Esophagus squamous epithelium (tissue), 5 donors: ENCODE measurements at regions not wholly inside any gene's neighbourhood (a gene's known extent, or its start where the extent isn't known, plus 50 kb on each side); places are given as distances from the start of the nearest gene placed in this dataset.

ENCODE experiments used
- DNase-seq: peaks from one replicate; lab custom pipeline; 2025; lab: John Stamatoyannopoulos, UW
- H3K27ac ChIP-seq, 4 donors: fragments of 200-600 bp; sonication (generic); one replicate each; pipeline ENCODE4 v1.5.1; 2016 to 2019; ENCODE audit warnings: mild to moderate bottlenecking in 1 of 4
- H3K27me3 ChIP-seq, 4 donors: fragments of 200-600 bp; sonication (generic); 1 replicate in 3 of 4; 2 replicates in 1 of 4; pipeline versions ENCODE4 v1.5.1 to v1.6.0; 2017 to 2021; ENCODE audit warnings: antibody characterized with exemption in 1 of 4
- H3K36me3 ChIP-seq, 3 donors: fragments of 200-600 bp; sonication (generic); one replicate each; pipeline ENCODE4 v1.5.1; 2016 to 2019
- H3K4me1 ChIP-seq, 3 donors: fragments of 200-600 bp; sonication (generic); one replicate each; pipeline ENCODE4 v1.5.1; 2017 to 2019
- H3K4me3 ChIP-seq, 4 donors: fragments of 200-600 bp; sonication (generic); 1 replicate in 3 of 4; 2 replicates in 1 of 4; pipeline ENCODE4 v1.5.1; 2016 to 2019; ENCODE audit warnings: mild to moderate bottlenecking in 2 of 4, moderate library complexity in 1 of 4
- H3K9me3 ChIP-seq, 3 donors: fragments of 200-600 bp; sonication (generic); one replicate each; pipeline ENCODE4 v1.5.1; 2016 to 2019
- POLR2A ChIP-seq, 4 donors: fragments of 450-650 bp; IDR thresholded peaks; one replicate each; pipeline ENCODE4 v1.6.1; 2017; ENCODE audit warnings: antibody characterized with exemption in 4 of 4, mild to moderate bottlenecking in 4 of 4, moderate library complexity in 3 of 4
- WGBS, 2 donors: methylation state at CpG; one replicate each; pipeline ENCODE4 v1.1.5; 2018; 5-methylcytosine and 5-hydroxymethylcytosine counted together
- intact Hi-C: fragments of 100-400 bp; cut with DNase I; formaldehyde crosslinking; loops from one replicate; pipeline ENCODE4 v1.15.0; 2022
- TF ChIP-seq, protein P1 (sequence below), 6 experiments: fragments of 450-650 bp in 4 of 6; fragments of 200-600 bp in 2 of 6; sonication (generic) in 2 of 6; IDR thresholded peaks; one replicate each; pipeline ENCODE4 v1.5.1; 2016 to 2019; ENCODE audit warnings: antibody characterized with exemption in 6 of 6, mild to moderate bottlenecking in 4 of 6, moderate library complexity in 4 of 6
- donor health status: DM: yes; HTN: yes; CAD: no.

DNA sequence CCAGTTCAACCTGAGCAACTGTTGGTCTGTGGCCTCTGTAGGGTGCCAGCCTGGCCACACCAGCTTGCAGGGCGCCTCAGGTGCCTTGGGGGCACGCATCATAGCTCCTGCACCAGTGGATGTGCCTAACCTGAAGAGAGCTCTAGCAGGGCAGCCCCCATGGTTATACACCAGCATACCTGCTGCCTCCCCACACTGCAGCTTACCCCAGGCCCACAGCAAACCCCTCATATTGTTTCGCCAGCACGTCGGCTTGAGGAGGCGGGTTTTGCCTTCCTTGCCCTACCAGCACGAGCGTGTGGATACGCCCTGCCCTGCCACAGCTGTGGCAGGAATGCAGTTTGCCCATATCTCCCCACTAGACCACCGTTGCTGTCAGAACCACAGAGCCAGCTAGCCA, 435.9 kb downstream of the SLCO4C1 start:
- no peak for TF ChIP-seq POLR2A (IDR thresholded peaks at IDR 0.05)
- TF ChIP-seq, protein P1, sequence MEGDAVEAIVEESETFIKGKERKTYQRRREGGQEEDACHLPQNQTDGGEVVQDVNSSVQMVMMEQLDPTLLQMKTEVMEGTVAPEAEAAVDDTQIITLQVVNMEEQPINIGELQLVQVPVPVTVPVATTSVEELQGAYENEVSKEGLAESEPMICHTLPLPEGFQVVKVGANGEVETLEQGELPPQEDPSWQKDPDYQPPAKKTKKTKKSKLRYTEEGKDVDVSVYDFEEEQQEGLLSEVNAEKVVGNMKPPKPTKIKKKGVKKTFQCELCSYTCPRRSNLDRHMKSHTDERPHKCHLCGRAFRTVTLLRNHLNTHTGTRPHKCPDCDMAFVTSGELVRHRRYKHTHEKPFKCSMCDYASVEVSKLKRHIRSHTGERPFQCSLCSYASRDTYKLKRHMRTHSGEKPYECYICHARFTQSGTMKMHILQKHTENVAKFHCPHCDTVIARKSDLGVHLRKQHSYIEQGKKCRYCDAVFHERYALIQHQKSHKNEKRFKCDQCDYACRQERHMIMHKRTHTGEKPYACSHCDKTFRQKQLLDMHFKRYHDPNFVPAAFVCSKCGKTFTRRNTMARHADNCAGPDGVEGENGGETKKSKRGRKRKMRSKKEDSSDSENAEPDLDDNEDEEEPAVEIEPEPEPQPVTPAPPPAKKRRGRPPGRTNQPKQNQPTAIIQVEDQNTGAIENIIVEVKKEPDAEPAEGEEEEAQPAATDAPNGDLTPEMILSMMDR (IDR thresholded peaks at IDR 0.05), result no peak
- intact Hi-C loops, result no loop called here
- Histone ChIP-seq H3K36me3 (no peaks in the 10 kb centered on the region), H3K4me1 (no peaks in the 10 kb centered on the region), H3K27me3 (no peaks in the 10 kb centered on the region), H3K27ac (no peak overlapping the region), H3K4me3 (no peak overlapping the region), H3K9me3 (peaks cover 0 to 13% (median 0%) of the 10 kb centered on the region in 3 donors)
- 80 to 98% methylated on average over 4 to 7 of the region's 10 CpGs for WGBS, 2 donors
- DNase-seq, result no peak

DNA sequence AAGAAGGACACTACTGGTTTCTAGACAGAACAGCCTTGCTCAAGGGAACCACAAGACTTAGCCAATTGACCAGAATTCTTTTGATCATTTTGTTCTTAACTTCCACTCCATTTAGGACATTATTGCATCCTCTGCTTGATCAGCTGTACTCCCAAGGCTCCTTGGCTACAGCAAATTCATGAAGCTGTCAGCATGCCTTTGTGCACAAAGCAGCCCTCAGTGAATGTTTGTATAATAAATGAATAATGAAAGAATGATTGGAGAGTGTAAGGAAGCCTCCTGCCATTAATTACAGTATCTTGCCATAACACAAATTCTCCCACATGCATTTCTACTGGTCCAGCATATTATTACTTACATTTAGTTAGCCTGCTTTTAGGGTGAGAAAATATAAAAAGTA, 449.6 kb downstream of the SLCO4C1 start:
- Histone ChIP-seq H3K4me3 (no peak overlapping the region), H3K4me1 (no peaks in the 10 kb centered on the region), H3K27me3 (no peaks in the 10 kb centered on the region), H3K36me3 (no peaks in the 10 kb centered on the region), H3K27ac (no peak overlapping the region), H3K9me3 (no peaks in the 10 kb centered on the region)
- DNase-seq, result no peak
- intact Hi-C loops, result no loop called here
- TF ChIP-seq POLR2A (IDR thresholded peaks at IDR 0.05), result no peak
- TF ChIP-seq, protein P1 (IDR thresholded peaks at IDR 0.05), result no peak

DNA sequence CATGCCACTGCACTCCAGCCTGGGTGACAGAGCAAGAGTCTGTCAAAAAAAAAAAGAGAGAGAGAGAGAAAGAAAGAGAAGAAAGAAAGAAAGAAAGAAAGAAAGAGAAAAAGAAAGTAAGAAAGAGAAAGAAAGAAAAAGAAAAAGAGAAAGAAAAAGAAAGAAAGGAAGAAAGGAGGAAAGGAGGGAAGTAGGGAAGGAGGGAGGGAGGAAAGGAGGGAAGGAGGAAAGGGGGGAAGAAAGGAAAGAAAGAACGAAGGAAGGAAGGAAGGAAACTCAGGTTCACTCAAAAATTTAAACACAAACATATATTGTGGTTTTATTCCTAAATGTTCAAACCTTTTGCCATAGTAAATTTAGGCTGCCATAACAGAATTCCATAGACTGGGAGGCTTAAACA, 453.0 kb downstream of the SLCO4C1 start:
- TF ChIP-seq POLR2A (IDR thresholded peaks at IDR 0.05), result no peak
- TF ChIP-seq, protein P1 (IDR thresholded peaks at IDR 0.05), result no peak
- intact Hi-C loops, result no loop called here
- 44 to 59% methylated on average over 1 of the region's 1 CpG for WGBS, 2 donors
- Histone ChIP-seq H3K27me3 (no peaks in the 10 kb centered on the region), H3K4me3 (no peak overlapping the region), H3K27ac (no peak overlapping the region), H3K36me3 (no peaks in the 10 kb centered on the region), H3K4me1 (no peaks in the 10 kb centered on the region), H3K9me3 (no peaks in the 10 kb centered on the region)
- no peak for DNase-seq

DNA sequence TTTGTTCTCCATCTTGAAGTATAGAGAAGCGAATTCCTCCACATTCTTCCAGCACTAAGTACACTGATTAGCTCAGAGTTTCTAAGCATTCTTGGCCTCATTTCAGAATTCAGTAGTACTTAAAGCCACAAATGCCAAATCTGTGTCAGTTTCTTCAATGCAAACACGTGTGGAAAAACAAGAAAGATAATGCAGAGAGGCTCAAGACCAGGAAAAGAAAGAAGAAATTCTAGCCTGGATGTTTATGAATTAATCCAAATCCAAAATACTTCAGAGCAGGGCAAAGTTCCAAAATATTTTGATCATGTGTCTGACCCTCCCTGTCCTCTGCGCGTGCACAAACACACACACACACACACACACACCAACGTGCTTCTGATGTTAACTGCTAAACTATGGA, 457.6 kb downstream of the SLCO4C1 start:
- 24 to 27% methylated on average over 5 of the region's 5 CpGs for WGBS, 2 donors

DNA sequence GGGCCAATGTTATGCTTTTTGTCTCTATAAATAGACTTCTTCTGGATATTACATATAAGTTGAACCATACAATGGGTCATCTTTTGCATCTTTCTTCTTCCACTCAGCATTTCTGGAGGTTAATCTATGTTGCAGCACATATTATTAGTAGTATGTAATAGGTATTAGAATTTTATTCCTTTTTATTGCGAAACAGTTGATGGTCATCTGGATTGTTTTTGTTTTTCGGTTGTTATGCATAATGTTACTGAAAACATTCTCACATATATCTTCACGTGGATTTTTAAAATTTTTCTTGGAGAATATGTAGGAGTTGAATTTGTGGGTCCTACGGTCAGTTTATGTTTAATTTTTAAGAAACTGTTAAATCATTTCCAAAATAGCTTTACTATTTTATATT, 466.8 kb downstream of the SLCO4C1 start:
- DNase-seq, result no peak
- WGBS, 2 donors, result 50 to 70% methylated on average over 4 of the region's 4 CpGs
- Histone ChIP-seq H3K27me3 (no peaks in the 10 kb centered on the region), H3K27ac (no peak overlapping the region), H3K4me3 (no peak overlapping the region), H3K9me3 (peaks cover 0 to 11% (median 0%) of the 10 kb centered on the region in 3 donors), H3K36me3 (no peaks in the 10 kb centered on the region), H3K4me1 (no peaks in the 10 kb centered on the region)
- intact Hi-C loops, result no loop called here
- TF ChIP-seq, protein P1 (IDR thresholded peaks at IDR 0.05), result no peak
- no peak for TF ChIP-seq POLR2A (IDR thresholded peaks at IDR 0.05)

More for the DNA sequence above, 457.6 kb downstream of the SLCO4C1 start:
- no peak for TF ChIP-seq POLR2A (IDR thresholded peaks at IDR 0.05)
- TF ChIP-seq, protein P1 (IDR thresholded peaks at IDR 0.05), result no peak
- Histone ChIP-seq H3K9me3 (no peaks in the 10 kb centered on the region), H3K27ac (no peak overlapping the region), H3K27me3 (no peaks in the 10 kb centered on the region), H3K4me3 (no peak overlapping the region), H3K4me1 (no peaks in the 10 kb centered on the region), H3K36me3 (no peaks in the 10 kb centered on the region)
- intact Hi-C loops, result no loop called here
- no peak for DNase-seq
